Left ventricle myocardium superior (tissue), 1 donor: ENCODE measurements at regions not wholly inside any gene's neighbourhood (a gene's known extent, or its start where the extent isn't known, plus 50 kb on each side); places are given as distances from the start of the nearest gene placed in this dataset.
"Not testable (repeated sequence)": the region's sequence is repeated elsewhere in the genome, so short reads cannot be mapped to it uniquely, and the experiment has no call there.

Source experiments
- ATAC-seq: fragments of 200-7000 bp; cut with Tn5 transposase; one replicate; pipeline ENCODE4 v1.9.1; 2020; ENCODE audit warnings: mild to moderate bottlenecking, moderate library complexity
- DNase-seq: peaks from one replicate; pipeline ENCODE4 v3.0.0-alpha.2; 2020
- intact Hi-C: fragments of 100-400 bp; cut with micrococcal nuclease; formaldehyde crosslinking; loops from one replicate; pipeline ENCODE4 v1.11.0; 2022
- donor health status: DM: no; HTN: yes; CAD: no; lungs with severe emphysema.

DNA sequence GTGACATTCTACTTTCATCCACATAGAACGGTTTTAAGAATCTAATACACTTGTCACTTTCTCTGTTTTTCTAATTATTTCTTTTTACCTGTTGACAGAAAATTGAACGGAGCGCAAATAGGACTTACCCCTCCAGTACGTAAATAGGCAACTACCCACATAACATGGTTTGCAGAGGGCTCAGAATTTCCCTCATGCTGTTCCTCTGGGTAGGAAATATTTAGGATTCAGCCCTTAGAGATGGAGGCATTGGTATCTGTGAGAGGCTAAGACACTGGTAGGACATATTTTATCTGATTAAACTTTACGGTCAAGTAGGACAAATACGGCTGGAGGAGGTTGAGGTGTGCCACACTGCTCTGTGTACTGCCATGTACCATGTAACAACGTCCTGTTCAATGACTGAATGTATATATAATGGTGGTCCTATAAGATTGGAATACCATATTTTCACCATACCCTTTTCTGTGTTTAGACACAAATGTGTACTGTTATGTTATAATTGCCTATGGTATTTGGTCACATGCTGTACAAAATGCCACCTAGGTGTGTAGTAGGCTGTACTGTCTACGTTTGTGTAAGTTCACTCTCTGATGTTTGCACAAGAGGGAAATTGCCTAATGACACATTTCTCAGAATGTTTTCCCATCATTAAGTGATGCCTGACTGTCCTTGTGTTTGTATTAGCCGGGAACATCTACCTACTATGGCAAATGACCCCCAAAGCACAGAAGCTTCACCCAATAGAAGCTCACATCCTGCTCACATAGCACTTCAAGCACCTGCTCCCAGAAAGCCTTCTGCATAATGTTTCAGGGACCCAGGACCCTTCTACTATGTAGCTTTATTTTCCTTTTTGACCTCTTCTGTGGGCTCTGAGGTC lies 429.4 kb upstream of the AKR1E2 start:
- intact Hi-C loops, result no loop called here
- ATAC-seq (no peak), DNase-seq (no peak)

DNA sequence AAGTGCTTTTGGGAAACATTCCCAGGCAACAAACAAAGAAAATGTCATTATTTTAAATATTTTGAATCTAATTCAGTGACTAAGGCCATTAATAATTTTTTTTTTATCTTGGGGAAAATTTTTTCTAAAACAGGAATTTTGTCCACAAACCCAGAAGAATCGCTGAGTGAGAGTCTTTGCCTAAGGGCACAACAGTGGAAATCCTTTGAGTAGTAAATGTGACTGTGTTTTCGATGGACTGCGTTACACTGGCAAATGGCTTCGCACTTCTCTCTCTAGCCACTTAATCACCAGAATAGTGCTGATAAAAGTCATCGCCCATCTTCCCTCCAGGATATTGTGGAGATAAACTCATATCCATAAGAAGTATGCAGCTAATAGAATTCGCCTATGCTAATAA lies 430.3 kb upstream of the AKR1E2 start:
- intact Hi-C loops, result no loop called here
- DNase-seq (no peak), ATAC-seq (no peak)

GRCh38 chr10:4394455-4394854 lies 431.6 kb upstream of the AKR1E2 start:
- DNase-seq, intact Hi-C loops, ATAC-seq: not testable (repeated sequence)

GRCh38 chr10:4391683-4392082 lies 434.3 kb upstream of the AKR1E2 start:
- DNase-seq (peak; percentile 21), ATAC-seq (no peak)
- intact Hi-C loops, result no loop called here

DNA sequence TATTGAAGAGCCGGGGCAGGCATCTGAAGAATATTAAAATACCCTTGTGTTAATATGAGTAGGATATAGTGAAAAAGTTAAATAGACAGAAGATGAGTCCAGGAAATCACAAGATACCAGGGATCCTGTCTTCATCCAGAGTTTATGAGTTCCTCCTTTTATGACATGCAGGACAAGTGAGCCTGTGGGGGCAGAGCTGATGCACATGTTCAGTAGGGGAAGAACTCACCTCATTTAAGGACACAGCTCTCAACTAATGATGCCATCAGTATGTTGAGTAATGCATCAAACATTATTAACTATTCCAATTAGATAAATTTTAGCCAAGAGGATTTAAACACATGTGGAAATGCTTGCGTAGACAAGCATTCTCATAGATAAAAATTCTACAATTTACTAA lies 435.8 kb upstream of the AKR1E2 start:
- peak; percentile 70 for ATAC-seq
- intact Hi-C loops, result no loop called here
- DNase-seq, result peak; percentile 20

GRCh38 chr10:4385231-4385870 lies 440.7 kb upstream of the AKR1E2 start:
- DNase-seq (no peak), ATAC-seq (no peak)
- intact Hi-C loops, result no loop called here

DNA sequence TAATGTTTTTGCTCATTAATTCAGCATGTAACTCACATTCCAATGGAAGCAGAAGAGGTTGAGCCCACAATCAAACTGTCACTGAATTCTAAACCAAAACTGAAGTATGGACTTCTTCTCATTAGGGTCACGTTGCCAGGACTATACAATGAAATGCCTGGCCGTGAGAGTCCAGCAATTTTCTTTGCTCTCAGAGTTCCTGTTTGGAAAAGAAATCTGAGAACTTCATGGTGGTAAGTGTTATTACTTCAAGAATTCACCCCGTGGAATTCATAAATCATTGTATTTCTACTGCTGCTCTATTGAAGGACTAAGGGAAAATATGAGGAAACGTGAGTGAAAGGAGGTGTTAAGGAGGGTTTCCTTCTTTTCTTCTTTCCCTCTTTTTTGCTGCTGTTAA lies 441.8 kb upstream of the AKR1E2 start:
- no peak for ATAC-seq
- intact Hi-C loops, result no loop called here
- DNase-seq, result no peak

DNA sequence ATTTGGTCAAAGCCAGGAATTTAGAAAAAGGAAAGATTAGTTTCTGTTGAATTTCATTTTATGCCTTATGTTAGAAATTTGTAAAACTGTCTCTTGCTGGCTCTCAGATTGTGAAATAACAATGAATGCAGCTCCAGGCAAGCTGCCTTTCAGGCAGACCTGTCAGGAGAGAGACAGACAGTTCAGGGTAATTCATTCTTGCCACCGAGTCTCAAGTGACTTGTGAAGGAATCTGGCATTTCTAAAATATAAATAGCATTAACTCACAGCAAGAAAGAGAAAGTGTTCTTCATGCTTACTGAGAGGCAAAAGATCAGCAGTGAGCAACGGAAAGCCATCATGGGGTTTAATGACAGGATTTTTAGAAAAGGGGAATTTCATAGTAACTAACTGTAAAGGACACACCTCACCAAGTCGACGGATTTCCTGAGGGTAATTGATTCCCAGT lies 442.3 kb upstream of the AKR1E2 start:
- intact Hi-C loops, result no loop called here
- DNase-seq (no peak), ATAC-seq (no peak)

DNA sequence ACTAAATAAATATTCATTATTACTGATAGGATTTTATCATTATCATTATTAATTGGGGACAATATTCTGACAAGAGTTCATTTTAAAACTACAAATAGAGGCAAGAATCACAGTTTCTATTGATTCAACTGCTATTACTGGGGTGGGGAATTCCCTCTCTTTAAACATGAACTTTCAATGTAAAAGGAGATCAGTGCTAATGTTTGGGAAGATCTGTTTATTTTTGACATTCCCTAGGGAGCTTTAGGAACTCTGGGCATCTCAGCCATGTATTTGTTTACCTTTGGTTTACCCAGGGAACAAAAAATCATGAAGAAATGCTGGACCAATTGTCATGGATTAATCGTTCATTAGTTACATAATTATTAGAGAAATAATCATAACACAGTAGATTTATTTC lies 443.2 kb upstream of the AKR1E2 start:
- DNase-seq (no peak), ATAC-seq (no peak)
- intact Hi-C loops, result no loop called here

DNA sequence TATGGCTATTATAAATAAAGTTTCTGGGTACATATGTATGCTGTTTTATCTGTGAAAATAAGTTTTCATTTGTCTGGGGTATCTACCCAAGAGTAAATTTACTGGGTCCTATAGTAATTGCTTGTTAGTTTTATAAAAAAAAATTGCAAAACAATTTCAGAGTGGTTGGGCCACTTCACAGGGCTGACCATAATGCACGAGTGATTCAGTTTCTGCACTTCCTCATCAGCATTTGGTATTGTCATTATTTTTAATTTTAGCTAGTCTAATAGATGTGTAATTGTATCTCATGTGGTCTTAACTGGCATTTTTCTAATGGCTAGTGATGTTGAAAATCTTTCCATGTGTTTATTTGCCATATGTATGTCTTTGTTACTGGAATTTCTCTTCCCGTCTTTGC lies 452.4 kb upstream of the AKR1E2 start:
- ATAC-seq (no peak), DNase-seq (no peak)
- intact Hi-C loops, result no loop called here

GRCh38 chr10:4373098-4373497 lies 452.9 kb upstream of the AKR1E2 start:
- no peak for ATAC-seq
- intact Hi-C loops, result no loop called here
- no peak for DNase-seq

GRCh38 chr10:4372601-4373000 lies 453.4 kb upstream of the AKR1E2 start:
- intact Hi-C loops, result no loop called here
- DNase-seq (no peak), ATAC-seq (peak; percentile 97)

- DNase-seq (no peak), ATAC-seq (no peak)
- intact Hi-C loops, result no loop called here
Observed at GRCh38 chr10:4371691-4372295, 454.2 kb upstream of the AKR1E2 start.

- no peak for ATAC-seq
Observed at GRCh38 chr10:4370376-4370775, 455.6 kb upstream of the AKR1E2 start.

GRCh38 chr10:4361581-4361980 lies 464.4 kb upstream of the AKR1E2 start:
- DNase-seq (no peak), ATAC-seq (no peak)
- intact Hi-C loops, result no loop called here

More at GRCh38 chr10:4370376-4370775, 455.6 kb upstream of the AKR1E2 start:
- DNase-seq, result no peak
- intact Hi-C loops, result no loop called here

DNA sequence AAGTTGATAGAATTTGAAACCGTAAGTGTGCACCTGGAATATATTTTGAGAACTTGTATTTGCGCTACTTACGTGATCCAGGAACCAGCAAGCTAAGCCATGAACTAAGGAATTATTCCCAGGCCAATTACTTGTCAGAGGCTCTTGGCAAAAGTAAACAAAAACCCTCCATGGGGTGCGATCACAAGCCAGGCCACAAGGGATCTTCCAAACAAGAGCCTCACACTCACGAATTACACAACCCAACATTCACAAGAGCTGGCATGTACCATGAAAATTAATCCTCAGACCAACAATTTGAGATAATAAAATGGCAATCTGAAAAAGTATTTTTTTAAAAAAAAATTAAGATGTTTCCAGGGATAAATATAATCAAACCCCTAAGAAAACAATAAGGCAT lies 467.0 kb upstream of the AKR1E2 start:
- intact Hi-C loops, result no loop called here

DNA sequence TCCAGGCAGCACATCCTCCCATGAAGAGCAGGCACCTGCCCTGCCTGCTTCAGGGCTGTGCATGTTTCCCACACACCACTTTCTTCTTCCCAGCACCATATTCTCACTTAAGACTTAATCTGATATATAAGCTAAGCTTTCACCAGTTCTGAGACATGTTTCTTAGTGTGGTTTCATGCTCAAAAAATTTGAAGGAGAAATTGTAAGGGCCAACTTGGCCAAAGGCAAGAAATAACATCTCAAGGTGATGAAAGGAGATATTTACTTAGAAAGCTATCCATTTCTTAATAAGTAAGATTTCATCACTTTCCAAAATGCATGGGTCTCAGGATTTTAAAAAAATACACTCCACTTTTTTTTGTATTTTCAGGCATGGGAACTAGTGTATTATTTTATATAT lies 468.1 kb upstream of the AKR1E2 start:
- no peak for ATAC-seq
- intact Hi-C loops, result no loop called here

More for the DNA sequence above, 467.0 kb upstream of the AKR1E2 start:
- ATAC-seq, result peak; percentile 55
- DNase-seq, result no peak

DNA sequence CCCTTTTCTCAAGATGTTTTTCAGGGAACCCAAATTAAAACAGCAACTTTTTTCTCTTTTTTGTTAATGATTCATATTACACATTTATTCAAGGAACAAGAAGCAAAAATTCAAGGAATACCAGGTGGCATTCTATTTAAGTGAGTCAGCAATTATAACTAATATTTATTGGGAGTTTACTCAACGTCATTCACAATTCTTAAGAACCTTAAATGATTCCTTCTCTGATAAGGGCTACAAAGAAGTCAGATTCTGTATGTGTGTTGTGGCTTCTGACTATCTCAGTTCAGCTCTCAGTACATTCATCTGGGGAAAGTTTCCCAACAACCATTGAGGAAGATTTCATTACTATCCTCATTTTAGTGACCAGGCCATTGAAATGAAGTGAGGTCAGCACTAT lies 470.7 kb upstream of the AKR1E2 start:
- intact Hi-C loops, result no loop called here
- ATAC-seq (no peak), DNase-seq (no peak)

More for the DNA sequence above, 468.1 kb upstream of the AKR1E2 start:
- DNase-seq, result no peak

DNA sequence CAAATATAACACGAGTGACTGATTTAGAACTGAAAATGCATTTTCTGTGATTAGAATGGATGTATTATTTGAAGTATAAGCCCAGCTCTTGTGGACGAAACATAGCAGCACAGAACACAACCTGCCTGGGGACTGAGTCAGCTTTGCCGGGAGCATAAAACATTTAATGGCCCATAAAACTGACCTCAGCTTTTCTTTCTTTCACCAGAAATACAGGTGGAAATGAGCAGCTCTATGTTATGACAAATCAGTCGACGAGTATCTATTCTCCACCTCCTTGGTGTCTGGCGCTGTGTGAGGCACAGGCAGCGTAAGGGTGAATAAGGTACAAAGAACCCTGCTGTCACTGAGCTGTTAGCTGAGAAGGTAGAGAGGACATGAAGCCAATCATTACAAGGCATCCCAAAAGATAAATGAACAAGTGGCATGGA lies 471.6 kb upstream of the AKR1E2 start:
- intact Hi-C loops, result no loop called here
- ATAC-seq, result no peak
- no peak for DNase-seq

- ATAC-seq (no peak), DNase-seq (no peak)
- intact Hi-C loops, result no loop called here
Observed at GRCh38 chr10:4353964-4354363, 472.0 kb upstream of the AKR1E2 start.
